BLaER1 (cell line): ENCODE measurements at regions not wholly inside any gene's neighbourhood (a gene's known extent, or its start where the extent isn't known, plus 50 kb on each side); places are given as distances from the start of the nearest gene placed in this dataset.

ENCODE experiments used
- H3K27ac ChIP-seq: shearing (Covaris generic); formaldehyde crosslinking; 2 replicates; pipeline ENCODE4 v1.8.1; 2022
- H3K27me3 ChIP-seq: shearing (Covaris generic); formaldehyde crosslinking; 2 replicates; pipeline ENCODE4 v1.8.1; 2022
- H3K36me3 ChIP-seq: shearing (Covaris generic); formaldehyde crosslinking; 2 replicates; pipeline ENCODE4 v1.8.1; 2022
- H3K4me1 ChIP-seq: shearing (Covaris generic); formaldehyde crosslinking; 2 replicates; pipeline ENCODE4 v1.8.1; 2022
- H3K4me2 ChIP-seq: shearing (Covaris generic); formaldehyde crosslinking; 2 replicates; pipeline ENCODE4 v1.8.1; 2022
- H3K4me3 ChIP-seq: shearing (Covaris generic); formaldehyde crosslinking; 2 replicates; pipeline ENCODE4 v1.8.1; 2022
- H3K9ac ChIP-seq: shearing (Covaris generic); formaldehyde crosslinking; 2 replicates; pipeline ENCODE4 v1.8.1; 2022
- H3K9me3 ChIP-seq: shearing (Covaris generic); formaldehyde crosslinking; 2 replicates; pipeline ENCODE4 v1.8.1; 2022
- H4K20me1 ChIP-seq: shearing (Covaris generic); formaldehyde crosslinking; 2 replicates; pipeline ENCODE4 v1.8.1; 2022
- Cebpa-rat ChIP-seq: shearing (Covaris generic); IDR thresholded peaks from 2 replicates; pipeline ENCODE4 v1.8.1; 2022

GRCh38 chr12:92341065-92341668 is 195.5 kb upstream of the BTG1 start:
- H3K4me1 ChIP-seq = no peaks in the 10 kb centered on the region
- H3K4me3 ChIP-seq = no peak overlapping the region
- no peaks in the 10 kb centered on the region for H3K27me3 ChIP-seq
- H3K27ac ChIP-seq = no peak overlapping the region
- no peaks in the 10 kb centered on the region for H3K36me3 ChIP-seq
- H4K20me1 ChIP-seq = no peaks in the 10 kb centered on the region
- no peak overlapping the region for H3K9ac ChIP-seq
- H3K9me3 ChIP-seq = peaks cover 11% of the 10 kb centered on the region; the same call in 1 of the 2 replicates
- no peak overlapping the region for H3K4me2 ChIP-seq
- TF ChIP-seq Cebpa-rat = no peak

- H3K27ac ChIP-seq = no peak overlapping the region
- no peak overlapping the region for H3K4me3 ChIP-seq
- H3K36me3 ChIP-seq = no peaks in the 10 kb centered on the region
- no peaks in the 10 kb centered on the region for H3K4me1 ChIP-seq
- H4K20me1 ChIP-seq = no peaks in the 10 kb centered on the region
- H3K9me3 ChIP-seq = peaks cover 7% of the 10 kb centered on the region; the same call in 1 of the 2 replicates
- no peak for TF ChIP-seq Cebpa-rat
- no peak overlapping the region for H3K9ac ChIP-seq
- H3K27me3 ChIP-seq = no peaks in the 10 kb centered on the region
- no peak overlapping the region for H3K4me2 ChIP-seq
Measured at GRCh38 chr12:92340441-92341064, 194.9 kb upstream of the BTG1 start.

GRCh38 chr12:92340003-92340402 is 194.4 kb upstream of the BTG1 start:
- Histone ChIP-seq H3K4me3 (no peak overlapping the region), H3K9ac (no peak overlapping the region), H3K9me3 (peaks cover 2% of the 10 kb centered on the region; the same call in 1 of the 2 replicates), H3K27ac (no peak overlapping the region), H4K20me1 (no peaks in the 10 kb centered on the region), H3K36me3 (no peaks in the 10 kb centered on the region), H3K27me3 (no peaks in the 10 kb centered on the region), H3K4me2 (no peak overlapping the region), H3K4me1 (no peaks in the 10 kb centered on the region)
- TF ChIP-seq Cebpa-rat = no peak

GRCh38 chr12:92339198-92339821 is 193.7 kb upstream of the BTG1 start:
- no peak overlapping the region for H3K4me2 ChIP-seq
- no peaks in the 10 kb centered on the region for H3K4me1 ChIP-seq
- no peaks in the 10 kb centered on the region for H3K36me3 ChIP-seq
- H3K27me3 ChIP-seq = no peaks in the 10 kb centered on the region
- H3K9ac ChIP-seq = no peak overlapping the region
- H3K9me3 ChIP-seq = no peaks in the 10 kb centered on the region
- H4K20me1 ChIP-seq = no peaks in the 10 kb centered on the region
- no peak overlapping the region for H3K4me3 ChIP-seq
- no peak overlapping the region for H3K27ac ChIP-seq
- TF ChIP-seq Cebpa-rat = no peak

GRCh38 chr12:92338671-92339070 is 193.0 kb upstream of the BTG1 start:
- Histone ChIP-seq H3K36me3 (no peaks in the 10 kb centered on the region), H3K4me2 (no peak overlapping the region), H3K27ac (no peak overlapping the region), H4K20me1 (no peaks in the 10 kb centered on the region), H3K4me3 (no peak overlapping the region), H3K4me1 (peaks cover under 1% of the 10 kb centered on the region; the same call in 1 of the 2 replicates), H3K27me3 (no peaks in the 10 kb centered on the region), H3K9me3 (no peaks in the 10 kb centered on the region), H3K9ac (no peak overlapping the region)
- TF ChIP-seq Cebpa-rat = no peak

GRCh38 chr12:92338102-92338501 is 192.5 kb upstream of the BTG1 start:
- Histone ChIP-seq H3K27me3 (no peaks in the 10 kb centered on the region), H4K20me1 (no peaks in the 10 kb centered on the region), H3K4me1 (peaks cover 6% of the 10 kb centered on the region), H3K9ac (no peak overlapping the region), H3K4me3 (no peak overlapping the region), H3K36me3 (no peaks in the 10 kb centered on the region), H3K4me2 (no peak overlapping the region), H3K9me3 (no peaks in the 10 kb centered on the region), H3K27ac (no peak overlapping the region)
- no peak for TF ChIP-seq Cebpa-rat

GRCh38 chr12:92337128-92337527 is 191.5 kb upstream of the BTG1 start:
- H3K4me2 ChIP-seq = no peak overlapping the region
- H3K9me3 ChIP-seq = no peaks in the 10 kb centered on the region
- H3K27ac ChIP-seq = no peak overlapping the region
- H3K36me3 ChIP-seq = no peaks in the 10 kb centered on the region
- TF ChIP-seq Cebpa-rat = no peak
- no peak overlapping the region for H3K4me3 ChIP-seq
- peaks cover 12% of the 10 kb centered on the region for H3K4me1 ChIP-seq
- no peaks in the 10 kb centered on the region for H3K27me3 ChIP-seq
- H4K20me1 ChIP-seq = no peaks in the 10 kb centered on the region
- no peak overlapping the region for H3K9ac ChIP-seq

GRCh38 chr12:92336641-92337040 is 191.0 kb upstream of the BTG1 start:
- Histone ChIP-seq H3K4me3 (no peak overlapping the region), H3K4me2 (no peak overlapping the region), H3K27me3 (no peaks in the 10 kb centered on the region), H3K9me3 (no peaks in the 10 kb centered on the region), H3K9ac (no peak overlapping the region), H4K20me1 (no peaks in the 10 kb centered on the region), H3K27ac (no peak overlapping the region), H3K36me3 (no peaks in the 10 kb centered on the region), H3K4me1 (peaks cover 12% of the 10 kb centered on the region)
- TF ChIP-seq Cebpa-rat = no peak

- H3K9ac ChIP-seq = no peak overlapping the region
Measured at GRCh38 chr12:92335831-92336230, 190.2 kb upstream of the BTG1 start.

GRCh38 chr12:92334552-92334951 is 188.9 kb upstream of the BTG1 start:
- H3K27me3 ChIP-seq = no peaks in the 10 kb centered on the region
- no peak overlapping the region for H3K4me2 ChIP-seq
- H3K27ac ChIP-seq = no peak overlapping the region
- no peaks in the 10 kb centered on the region for H3K9me3 ChIP-seq
- no peaks in the 10 kb centered on the region for H3K36me3 ChIP-seq
- peaks cover 12% of the 10 kb centered on the region for H3K4me1 ChIP-seq
- no peak overlapping the region for H3K4me3 ChIP-seq
- TF ChIP-seq Cebpa-rat = no peak
- H3K9ac ChIP-seq = no peak overlapping the region
- no peaks in the 10 kb centered on the region for H4K20me1 ChIP-seq

More at GRCh38 chr12:92335831-92336230, 190.2 kb upstream of the BTG1 start:
- no peak for TF ChIP-seq Cebpa-rat
- no peaks in the 10 kb centered on the region for H3K36me3 ChIP-seq
- H4K20me1 ChIP-seq = no peaks in the 10 kb centered on the region
- H3K9me3 ChIP-seq = no peaks in the 10 kb centered on the region
- H3K4me3 ChIP-seq = no peak overlapping the region
- H3K4me1 ChIP-seq = peaks cover 12% of the 10 kb centered on the region
- no peaks in the 10 kb centered on the region for H3K27me3 ChIP-seq
- no peak overlapping the region for H3K4me2 ChIP-seq
- H3K27ac ChIP-seq = no peak overlapping the region
